Activated CD4-positive, alpha-beta T cell treated with anti-CD3 and anti-CD28 coated beads for 1 hour (primary cell): ENCODE measurements at regions not wholly inside any gene's neighbourhood (a gene's known extent, or its start where the extent isn't known, plus 50 kb on each side); places are given as distances from the start of the nearest gene placed in this dataset.

Experiments used
- DNase-seq: peaks from one replicate; pipeline ENCODE4 v3.0.0-alpha.2; 2020

DNA sequence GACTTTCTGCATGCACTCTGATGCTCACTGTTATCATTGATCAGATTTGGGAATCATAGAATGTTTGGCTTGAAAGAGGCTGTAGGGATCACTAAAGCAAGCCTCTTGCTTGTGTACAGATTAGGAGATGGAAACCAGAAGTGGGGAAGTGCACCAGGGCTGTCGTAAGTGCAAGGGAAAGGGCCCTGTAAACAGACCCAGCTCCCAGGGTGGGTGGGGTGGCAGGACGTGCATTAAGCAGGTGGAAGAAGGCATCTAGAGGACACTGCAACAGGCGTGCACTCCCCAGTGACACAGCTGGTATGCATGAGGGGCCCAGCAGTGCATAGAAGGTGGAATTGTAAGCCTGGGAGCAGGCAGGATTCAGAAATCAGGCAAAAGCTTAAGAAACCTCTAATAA lies 58.0 kb upstream of the SLC7A14 start:
- DNase-seq = no peak

GRCh38 chr3:170642882-170643601 lies 57.2 kb upstream of the SLC7A14 start:
- DNase-seq = no peak

- no peak for DNase-seq
Measured at GRCh38 chr3:170641510-170642236, 55.8 kb upstream of the SLC7A14 start.

GRCh38 chr3:170640737-170641171 lies 54.9 kb upstream of the SLC7A14 start:
- DNase-seq = no peak

DNA sequence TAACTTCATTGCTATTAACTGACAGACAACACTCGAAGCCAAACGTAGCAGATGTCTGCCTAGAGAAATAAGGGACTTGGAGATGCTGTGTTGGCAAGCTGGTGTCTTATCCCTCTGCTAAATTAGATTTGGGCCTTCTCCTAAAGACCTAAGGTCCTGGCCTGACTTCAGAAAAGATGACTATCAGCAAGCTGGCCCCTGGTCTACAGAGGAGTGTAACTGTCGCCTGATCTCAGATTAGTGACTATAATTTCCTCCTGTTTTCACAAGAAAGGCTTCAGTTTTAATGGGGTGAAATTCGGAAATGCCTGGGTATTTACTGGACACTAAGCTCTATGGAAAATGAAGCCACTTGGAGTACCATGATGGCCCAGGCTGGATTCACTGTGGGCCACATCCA lies 53.1 kb upstream of the SLC7A14 start:
- no peak for DNase-seq

GRCh38 chr3:170637306-170637705 lies 51.4 kb upstream of the SLC7A14 start:
- no peak for DNase-seq

- no peak for DNase-seq
Measured at GRCh38 chr3:170636400-170636973, 50.6 kb upstream of the SLC7A14 start.
